ENCODE measurements at regions not wholly inside any gene's neighbourhood (a gene's known extent, or its start where the extent isn't known, plus 50 kb on each side); places are given as distances from the start of the nearest gene placed in this dataset.
"Not testable (repeated sequence)": the region's sequence is repeated elsewhere in the genome, so short reads cannot be mapped to it uniquely, and the experiment has no call there.

GRCh38 chr1:199832451-199832850 lies 195.1 kb upstream of the NR5A2 start:
- DNase-seq: no peak

- DNase-seq: no peak
These were observed 192.8 kb upstream of the NR5A2 start for GRCh38 chr1:199834711-199835110.

DNA sequence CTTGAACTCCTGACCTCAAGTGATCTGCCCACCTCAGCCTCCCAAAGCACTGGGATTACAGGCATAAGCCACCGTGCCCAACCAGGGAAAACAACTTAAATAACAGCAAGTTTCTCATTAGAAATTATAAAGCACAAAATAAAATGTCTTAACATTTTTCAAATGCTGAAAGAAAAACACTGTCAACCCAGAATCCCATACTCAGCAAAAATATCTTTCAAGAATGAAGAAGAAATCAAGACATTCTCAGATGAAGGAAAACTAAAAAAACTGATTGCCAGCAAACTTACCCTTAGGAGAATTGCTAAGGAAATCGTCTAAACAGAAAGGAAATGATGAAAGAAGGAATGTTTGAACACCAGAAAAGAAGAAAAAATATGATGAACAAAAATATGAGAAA lies 191.1 kb upstream of the NR5A2 start:
- DNase-seq: no peak

- no peak for DNase-seq
These were observed 190.2 kb upstream of the NR5A2 start for GRCh38 chr1:199837321-199837720.

DNA sequence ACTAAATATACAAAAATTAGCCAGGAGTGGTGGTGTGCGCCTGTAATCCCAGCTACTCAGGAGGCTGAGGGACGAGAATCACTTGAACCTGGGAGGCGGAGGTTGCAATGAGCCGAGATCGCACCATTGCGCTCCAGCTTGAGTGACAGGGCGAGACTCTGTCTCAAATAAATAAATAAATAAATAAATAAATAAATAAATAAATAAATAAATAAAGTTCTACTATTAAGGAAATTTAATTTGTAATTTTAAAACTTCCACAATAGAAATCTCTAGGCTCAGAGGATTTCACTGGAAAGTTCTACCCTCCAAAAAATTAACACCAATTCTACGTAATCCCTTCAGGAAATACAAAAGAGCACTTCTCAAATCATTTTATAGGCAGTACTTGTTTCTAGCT lies 187.9 kb upstream of the NR5A2 start:
- DNase-seq: not testable (repeated sequence)

DNA sequence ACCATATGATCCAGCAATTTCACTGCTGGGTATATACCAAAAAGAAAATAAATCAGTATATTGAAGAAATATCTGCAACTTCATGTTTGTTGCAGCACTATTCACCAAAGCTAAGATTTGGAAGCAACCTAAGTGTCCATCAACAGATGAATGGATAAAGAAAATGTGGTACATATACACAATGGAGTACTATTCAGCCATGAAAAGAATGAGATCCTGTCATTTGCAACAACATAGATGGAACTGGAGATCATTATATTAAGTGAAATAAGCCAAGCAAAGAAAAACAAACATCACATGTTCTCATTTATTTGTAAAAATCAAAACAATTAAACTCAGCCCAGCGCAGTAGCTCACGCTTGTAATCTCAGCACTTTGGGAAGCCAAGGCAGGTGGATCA lies 184.4 kb upstream of the NR5A2 start:
- not testable (repeated sequence) for DNase-seq

- DNase-seq: no peak
These were observed 183.6 kb upstream of the NR5A2 start for GRCh38 chr1:199843861-199844260.

- DNase-seq: no peak
These were observed 180.5 kb upstream of the NR5A2 start for GRCh38 chr1:199847021-199847420.

DNA sequence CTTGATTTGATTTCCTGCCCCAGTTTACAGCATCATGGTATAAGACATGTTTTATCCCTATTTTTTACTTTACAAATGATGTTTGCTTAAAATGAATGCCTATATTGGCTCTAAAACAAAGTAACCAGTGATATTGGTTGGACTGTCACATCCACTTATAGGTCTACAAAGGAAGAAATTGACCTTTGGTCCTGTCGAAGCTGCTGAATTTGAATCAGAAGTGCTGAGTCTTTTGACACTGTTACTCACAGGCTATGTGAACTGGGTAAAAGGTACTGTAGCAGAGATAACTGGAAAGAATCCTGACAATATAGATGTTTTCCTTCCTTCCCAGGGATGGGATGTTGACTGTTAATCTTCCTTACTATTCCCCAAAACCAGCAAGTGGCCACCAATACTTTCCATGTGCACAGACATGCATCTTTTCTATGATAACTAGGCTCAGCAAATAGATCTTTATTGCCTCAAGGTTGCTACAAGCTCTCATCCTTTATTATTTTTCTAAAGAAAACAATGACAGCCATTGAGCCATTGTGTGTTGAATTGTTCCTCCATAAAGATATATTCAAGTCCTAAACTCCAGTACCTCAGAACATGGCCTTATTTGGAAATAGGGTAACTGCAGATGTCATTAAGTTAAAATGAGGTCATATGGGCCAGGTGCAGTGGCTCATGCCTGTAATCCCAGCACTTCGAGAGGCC lies 175.9 kb upstream of the NR5A2 start:
- no peak for DNase-seq

GRCh38 chr1:199854686-199855321 lies 172.7 kb upstream of the NR5A2 start:
- DNase-seq: no peak

GRCh38 chr1:199855580-199855979 lies 171.9 kb upstream of the NR5A2 start:
- DNase-seq: no peak

DNA sequence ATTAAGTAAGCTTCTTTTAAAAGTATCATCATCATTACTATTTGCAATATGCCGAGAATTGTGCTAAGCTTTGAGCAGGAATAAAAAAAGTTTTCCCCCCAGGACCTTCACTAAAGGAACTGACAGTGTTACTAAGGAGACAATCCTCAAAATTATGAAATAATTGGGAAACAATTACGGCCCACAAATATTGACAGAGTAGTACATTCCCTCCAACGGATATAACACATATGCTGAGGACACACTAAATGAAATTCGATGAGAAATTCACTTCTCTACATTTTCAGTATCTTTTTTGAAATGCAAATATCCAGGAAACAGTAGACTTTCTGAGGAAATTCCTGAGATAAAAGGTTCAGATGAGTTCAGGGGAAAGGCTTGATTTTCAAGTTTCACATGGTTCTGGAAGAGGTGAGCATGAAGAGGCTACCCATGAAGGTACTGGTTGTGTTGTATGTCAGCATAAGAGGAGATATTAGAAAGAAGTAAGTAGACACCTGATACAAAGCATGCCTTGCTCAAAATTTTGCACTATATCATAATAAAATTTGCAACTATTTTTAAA lies 171.2 kb upstream of the NR5A2 start:
- DNase-seq: no peak

DNA sequence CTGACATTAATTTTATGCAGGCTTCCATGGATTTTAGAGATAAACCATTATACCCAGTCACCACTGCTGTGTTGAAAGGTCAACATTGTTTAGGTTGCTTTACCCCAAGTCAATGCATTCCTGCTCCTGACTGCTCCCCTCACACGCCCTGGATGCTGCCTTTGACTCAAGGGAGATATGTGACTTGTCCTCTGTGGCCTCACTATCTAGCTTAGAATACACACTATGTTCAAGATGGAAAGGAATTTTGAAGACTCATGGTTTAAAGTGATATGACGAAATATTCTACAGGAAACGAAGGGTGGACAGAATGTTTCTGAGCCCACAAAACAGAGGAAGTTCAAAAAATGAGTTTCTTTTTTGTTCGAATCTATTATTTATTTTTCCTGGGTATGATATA lies 170.4 kb upstream of the NR5A2 start:
- no peak for DNase-seq

DNA sequence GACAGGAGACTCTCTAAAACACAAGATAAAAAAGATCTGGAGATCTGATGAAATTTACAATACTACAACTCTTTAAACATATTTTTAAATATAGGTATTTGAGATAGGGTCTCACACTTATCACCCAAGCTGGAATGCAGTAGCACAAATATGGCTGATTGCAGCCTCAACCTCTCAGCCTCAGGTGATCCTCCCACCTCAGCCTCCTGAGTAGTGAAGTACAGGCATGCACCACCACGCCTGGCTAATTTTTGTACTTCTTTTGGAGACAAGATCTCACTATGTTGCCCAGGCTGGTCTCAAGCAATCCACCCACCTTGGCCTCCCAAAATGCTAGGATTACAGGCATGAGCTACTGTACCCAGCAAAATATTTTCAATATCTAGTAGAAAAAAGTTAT lies 170.0 kb upstream of the NR5A2 start:
- no peak for DNase-seq

DNA sequence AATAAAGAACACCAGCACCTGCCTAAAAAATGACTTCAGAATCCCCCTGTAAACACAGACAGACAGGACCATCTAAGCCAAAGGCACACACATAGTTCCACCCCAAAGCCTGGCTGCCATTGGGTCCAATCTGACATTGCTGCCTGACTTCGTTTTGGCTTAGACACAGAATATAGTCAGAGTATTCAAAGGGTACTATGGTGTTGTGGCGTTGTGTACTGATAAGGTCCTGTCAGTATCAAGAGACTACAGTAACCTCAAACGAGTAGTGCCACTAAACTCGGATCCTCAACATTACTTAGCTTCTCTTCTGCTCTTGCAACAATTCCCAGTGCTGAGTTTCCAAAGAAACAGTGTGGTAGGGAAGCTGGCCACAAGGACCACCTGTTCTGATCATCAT lies 169.3 kb upstream of the NR5A2 start:
- DNase-seq: no peak

DNA sequence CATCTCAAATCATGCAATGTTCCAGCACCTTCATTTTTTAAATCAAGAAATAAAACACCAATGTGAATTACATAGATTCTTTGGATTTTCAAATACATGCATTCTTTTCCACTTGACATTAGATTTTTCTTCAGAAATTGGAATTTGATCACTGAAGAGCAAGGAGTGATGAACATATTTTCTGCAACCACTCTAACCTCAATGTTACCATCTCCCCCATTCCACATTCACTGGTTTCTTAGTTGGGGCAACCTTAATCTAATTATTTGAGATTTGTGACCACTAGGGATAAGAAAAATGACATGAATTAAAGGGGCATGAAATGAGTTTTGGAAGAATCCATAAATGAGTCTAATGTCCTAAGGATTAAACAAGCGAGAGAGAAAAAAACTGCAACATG lies 168.7 kb upstream of the NR5A2 start:
- no peak for DNase-seq

DNA sequence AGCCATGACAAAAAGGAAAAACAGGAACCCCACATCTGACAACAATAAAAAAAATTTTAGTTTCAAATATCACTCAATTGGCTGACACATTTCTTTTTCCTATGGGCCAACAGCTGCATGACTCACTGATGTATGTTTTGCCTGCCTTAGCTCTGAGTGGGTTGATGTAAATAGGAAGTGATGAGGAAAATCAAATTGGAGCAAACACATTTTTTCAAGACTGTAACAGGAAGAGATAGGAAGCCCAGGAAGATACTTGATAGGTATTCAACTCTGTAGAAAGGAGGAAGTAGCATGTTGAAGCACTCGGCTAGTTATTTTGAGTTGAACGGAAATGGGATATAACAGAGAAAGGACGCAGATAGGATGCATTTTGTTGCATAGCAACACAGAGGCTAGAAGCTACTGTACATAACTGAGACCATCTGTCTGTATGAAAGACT lies 168.0 kb upstream of the NR5A2 start:
- DNase-seq: no peak

DNA sequence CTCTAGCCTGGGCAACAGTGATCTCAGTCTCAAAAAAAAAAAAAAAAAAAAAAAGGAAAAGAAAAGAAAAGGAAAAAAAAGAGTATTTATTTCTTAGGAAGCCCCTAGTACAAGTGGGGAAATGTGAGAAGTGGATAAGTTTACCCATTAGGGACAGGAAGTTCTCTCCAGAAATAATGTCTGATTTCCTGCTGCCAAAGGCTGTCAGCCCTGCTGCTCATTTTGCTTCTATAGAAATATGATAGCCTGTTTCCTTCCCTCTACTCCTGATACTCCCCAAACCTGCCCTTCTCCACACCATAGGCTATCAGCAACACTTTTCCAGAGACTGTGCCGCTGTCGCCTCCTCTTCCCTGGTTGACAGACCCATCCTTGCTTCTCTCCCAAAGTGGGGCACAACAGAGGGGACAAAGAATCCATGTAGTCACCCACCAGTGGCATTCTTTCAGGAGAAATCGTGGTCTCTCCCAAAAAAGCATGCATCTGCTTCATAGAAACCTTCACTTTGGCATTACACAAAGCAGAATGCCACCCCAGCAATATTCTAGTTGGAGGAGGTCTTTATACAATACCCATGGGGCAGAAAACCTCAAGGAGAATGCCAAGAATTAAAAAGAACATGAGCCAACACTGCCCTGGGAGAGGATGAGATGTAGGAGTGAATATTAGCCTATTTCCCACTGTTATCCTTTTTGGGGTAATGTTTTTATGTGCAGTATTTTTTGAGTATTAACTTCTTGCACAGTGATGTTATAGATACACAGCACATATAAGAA lies 166.3 kb upstream of the NR5A2 start:
- DNase-seq: no peak

DNA sequence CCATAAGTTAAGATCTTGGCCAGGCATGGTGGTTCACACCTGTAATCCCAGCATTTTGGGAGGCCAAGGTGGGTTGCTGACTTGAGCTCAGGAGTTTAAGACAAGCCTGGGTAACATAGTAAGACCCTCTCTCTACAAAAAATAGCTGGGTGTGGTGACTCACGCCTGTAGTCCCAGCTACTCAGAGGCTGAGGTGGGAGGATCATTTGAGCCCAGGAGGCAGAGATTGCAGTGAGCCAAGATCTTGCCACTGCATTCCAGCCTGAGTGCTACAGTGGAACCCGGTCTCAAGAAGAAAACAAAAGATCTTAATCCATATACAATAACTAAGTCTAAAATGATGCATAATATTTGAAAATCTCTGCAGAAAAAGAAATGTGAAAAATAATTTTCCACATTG lies 165.5 kb upstream of the NR5A2 start:
- DNase-seq: no peak

DNA sequence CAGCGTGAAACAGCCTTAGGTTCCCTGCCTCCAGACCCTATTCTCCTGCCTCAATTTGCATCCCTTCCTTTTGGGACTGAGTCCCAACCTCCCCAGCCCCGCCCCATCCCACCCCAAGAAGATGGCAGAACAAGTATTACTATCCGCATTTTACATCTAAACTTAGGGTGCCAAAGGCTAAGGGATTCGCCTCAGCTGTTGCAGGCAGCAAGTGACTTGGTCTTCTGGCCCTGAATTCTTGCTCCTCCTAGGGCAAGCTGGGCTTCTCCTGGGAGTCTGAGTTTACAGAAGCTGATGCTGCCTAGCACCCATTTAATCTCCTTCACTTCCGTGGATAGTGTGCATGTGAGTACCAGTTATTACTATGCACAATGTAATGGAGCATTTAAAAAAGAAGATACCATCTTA lies 161.3 kb upstream of the NR5A2 start:
- no peak for DNase-seq

GRCh38 chr1:199867601-199868000 lies 159.9 kb upstream of the NR5A2 start:
- DNase-seq: no peak

- no peak for DNase-seq
These were observed 158.7 kb upstream of the NR5A2 start for GRCh38 chr1:199868777-199869176.

DNA sequence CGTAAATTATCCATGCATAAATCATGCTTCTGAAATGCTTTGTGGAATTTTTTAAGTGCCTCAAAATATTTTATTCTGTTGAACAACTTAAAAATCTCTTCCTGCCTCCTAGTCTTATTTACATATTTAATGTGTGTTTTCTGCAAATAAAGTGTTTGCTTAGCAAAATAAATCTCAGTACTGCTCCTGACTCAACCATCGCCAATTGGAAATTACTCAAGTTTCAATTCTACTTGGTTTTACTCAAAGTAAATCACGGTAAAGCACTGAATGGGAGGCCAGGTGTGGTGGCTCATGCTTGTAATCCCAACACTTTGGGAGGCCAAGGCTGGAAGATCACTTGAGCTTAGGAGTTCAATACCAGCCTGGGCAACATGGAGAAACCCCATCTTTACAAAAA lies 152.2 kb upstream of the NR5A2 start:
- no peak for DNase-seq

DNA sequence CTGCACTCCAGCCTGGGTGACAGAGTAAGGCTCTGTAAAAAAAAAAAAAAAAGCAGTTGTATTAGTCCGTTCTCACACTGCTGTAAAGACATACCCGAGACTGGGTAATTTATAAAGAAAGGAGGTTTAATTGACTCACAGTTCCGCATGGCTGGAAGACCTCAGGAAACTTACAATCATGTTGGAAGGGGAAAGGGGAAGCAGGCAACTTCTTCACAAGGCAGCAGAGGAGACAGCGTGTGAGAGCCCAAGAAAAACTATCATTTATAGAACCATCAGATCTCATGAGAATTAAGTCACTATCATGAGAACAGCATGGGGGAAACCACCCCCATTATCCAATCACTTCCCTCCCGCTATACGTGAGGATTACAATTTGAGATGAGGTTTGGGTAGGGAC lies 151.7 kb upstream of the NR5A2 start:
- no peak for DNase-seq
